ENCODE measurements at regions not wholly inside any gene's neighbourhood (a gene's known extent, or its start where the extent isn't known, plus 50 kb on each side); places are given as distances from the start of the nearest gene placed in this dataset.

GRCh38 chr5:44085083-44085482, 304.1 kb downstream of the FGF10 start:
- TF ChIP-seq CTCF (optimal IDR thresholded peaks at IDR 0.05 in 1 of 3, IDR thresholded peaks at IDR 0.05 in 1 of 3, conservative IDR thresholded peaks at IDR 0.05 in 1 of 3; ENCODE audit: extremely low read depth in 1 of 3, insufficient read depth in 2 of 3, low read length in 3 of 3) (no peak), EZH2 (IDR thresholded peaks at IDR 0.05; ENCODE audit: low read length) (no peak)
